T-helper 9 cell (primary cell): ENCODE measurements at regions not wholly inside any gene's neighbourhood (a gene's known extent, or its start where the extent isn't known, plus 50 kb on each side); places are given as distances from the start of the nearest gene placed in this dataset.
"Not testable (repeated sequence)": the region's sequence is repeated elsewhere in the genome, so short reads cannot be mapped to it uniquely, and the experiment has no call there.

Experiments used
- DNase-seq: peaks from one replicate; pipeline ENCODE4 v3.0.0-alpha.2; 2020

DNA sequence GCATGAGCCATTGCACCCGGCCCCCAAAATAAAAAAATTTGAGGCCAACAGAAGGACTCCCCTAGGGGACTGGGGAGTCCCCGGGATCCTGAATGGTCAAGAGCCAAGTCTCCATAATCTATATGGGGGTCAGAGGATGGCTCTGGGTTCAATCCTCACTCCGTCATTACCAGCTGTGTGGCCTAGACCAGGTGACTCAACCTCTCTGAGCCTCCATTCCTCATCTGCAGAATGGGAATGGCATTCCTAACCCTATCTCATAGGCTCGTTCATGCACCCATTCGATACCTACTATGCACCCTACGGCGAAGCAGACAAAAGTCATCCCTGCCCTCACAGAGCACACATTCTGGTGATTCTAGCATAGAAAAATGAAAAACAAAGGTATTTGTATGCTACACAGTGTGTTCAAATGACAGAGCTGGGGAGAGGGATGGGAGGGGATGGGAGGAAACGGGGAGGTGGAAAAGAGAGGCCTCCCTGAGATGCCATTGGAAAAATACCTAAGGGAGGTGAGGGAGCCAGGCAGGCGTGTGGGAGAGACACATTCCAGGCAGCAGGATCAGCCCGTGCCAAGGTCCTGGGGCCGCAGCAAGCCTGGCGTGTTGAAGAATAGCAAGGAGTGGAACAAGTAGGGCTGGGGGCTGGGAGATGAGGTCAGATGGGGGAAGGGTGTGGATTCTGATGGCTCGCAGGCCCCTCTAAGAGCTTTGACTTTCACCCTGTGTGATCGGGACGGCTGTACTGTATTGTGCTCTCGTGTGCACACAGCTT is 71.2 kb downstream of the RMI2 start:
- DNase-seq = no peak

DNA sequence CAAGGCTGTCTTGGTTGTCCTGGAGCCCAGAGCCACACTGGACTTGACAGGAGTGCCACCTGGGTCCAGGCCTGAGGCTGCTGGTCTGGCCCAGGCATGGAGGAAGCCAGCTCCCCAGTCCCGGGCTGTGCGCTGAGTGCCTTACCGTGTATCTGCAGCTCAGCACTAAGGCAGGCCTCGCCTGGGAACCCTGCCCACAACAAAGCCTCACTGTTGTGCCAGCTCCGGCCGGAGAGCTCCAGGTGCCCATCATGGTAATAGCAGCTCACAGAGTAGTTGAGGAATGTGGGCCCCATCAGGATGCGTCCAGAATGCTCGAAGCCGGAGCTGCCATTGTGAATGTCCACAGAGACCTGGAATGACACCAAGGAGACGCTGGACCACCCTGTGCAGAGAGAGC is 72.2 kb downstream of the RMI2 start:
- no peak for DNase-seq

DNA sequence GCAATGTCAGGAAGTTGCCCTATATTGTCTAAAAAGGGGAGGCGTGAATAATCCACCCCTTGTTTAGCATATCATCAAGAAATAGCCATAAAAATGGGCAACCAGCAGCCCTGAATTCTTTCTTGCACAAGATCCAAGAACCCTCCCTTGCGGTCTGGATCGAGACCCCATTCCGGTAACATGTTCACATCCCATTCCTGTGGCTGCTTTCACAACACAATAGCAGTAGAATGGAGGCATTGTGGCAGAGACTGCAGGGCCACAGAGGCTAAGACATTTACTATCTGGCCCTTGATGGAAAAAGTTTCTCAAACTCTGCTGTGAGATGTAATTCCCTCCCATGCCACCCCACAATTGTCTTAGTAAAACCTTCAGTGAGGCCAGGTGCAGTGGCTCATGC is 73.2 kb downstream of the RMI2 start:
- DNase-seq = no peak

DNA sequence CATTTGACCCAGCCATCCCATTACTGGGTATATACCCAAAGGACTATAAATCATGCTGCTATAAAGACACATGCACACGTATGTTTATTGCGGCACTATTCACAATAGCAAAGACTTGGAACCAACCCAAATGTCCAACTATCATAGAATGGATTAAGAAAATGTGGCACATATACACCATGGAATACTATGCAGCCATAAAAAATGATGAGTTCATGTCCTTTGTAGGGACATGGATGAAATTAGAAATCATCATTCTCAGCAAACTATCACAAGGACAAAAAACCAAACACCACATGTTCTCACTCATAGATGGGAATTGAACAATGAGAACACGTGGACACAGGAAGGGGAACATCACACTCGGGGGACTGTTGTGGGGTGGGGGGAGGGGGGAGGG is 74.8 kb downstream of the RMI2 start:
- DNase-seq = not testable (repeated sequence)

GRCh38 chr16:11420895-11421294 is 75.6 kb downstream of the RMI2 start:
- DNase-seq = no peak

- no peak for DNase-seq
Measured at GRCh38 chr16:11422381-11423314, 77.4 kb downstream of the RMI2 start.

GRCh38 chr16:11423315-11424117 is 78.3 kb downstream of the RMI2 start:
- DNase-seq = no peak

GRCh38 chr16:11424118-11424460 is 78.8 kb downstream of the RMI2 start:
- DNase-seq = no peak

DNA sequence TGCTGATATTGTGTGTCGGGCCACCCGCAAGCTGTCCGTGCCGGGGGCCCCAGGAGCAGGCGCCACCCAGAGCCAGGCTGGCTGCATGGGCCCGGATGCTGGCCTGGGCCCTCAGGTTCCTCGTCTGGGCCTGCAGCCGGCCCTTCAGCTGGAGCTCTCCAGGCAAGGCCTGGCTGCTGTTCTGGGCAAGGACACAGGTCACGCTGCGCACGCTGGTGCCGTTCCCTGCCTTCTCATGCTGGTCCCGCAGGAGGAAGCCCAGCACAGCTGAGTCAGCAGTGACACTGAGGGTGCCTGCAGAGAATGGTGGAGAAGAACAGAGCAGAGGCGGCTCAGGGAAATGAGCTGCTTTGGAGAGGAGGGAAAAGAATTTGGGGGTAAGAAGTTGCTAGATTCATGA is 79.9 kb downstream of the RMI2 start:
- DNase-seq = no peak

DNA sequence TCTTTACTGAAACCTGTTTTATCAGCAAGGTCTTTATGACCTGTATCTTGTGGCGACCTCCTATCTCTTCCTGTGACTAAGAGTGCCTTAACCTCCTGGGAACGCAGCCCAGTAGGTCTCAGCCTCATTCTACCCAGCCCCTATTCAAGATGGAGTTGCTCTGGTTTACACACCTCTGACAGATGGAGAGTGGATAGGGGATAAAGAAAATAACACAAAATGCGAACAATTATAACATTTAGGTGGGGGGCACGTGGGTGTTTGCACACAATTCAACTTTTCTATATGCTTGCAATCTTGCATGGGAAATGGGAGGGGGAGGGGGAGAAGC is 83.3 kb downstream of the RMI2 start:
- DNase-seq = no peak

DNA sequence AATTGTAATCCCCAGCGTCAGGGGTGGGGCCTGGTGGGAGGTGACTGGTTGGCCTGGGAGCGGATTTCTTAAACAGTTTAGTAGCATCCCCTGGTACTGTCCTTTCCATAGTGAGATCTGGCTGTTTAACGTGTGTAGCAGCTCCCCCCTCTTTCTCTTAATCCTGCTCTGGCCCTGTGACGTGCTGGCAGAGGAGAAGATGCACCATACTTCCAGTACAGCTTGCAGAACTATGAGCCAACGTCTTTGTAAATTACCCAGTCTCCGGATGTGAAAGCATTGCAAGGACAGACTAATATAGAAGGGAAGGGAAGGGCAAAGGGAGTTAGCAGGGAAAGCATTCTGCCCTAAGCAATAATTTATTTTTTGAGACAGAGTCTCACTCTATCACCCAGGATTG is 83.9 kb downstream of the RMI2 start:
- no peak for DNase-seq

GRCh38 chr16:11429823-11430222 is 84.6 kb downstream of the RMI2 start:
- no peak for DNase-seq

GRCh38 chr16:11430601-11431317 is 85.5 kb downstream of the RMI2 start:
- DNase-seq = no peak

GRCh38 chr16:11431915-11432465 is 86.7 kb downstream of the RMI2 start:
- DNase-seq = no peak

GRCh38 chr16:11432856-11433395 is 87.7 kb downstream of the RMI2 start:
- DNase-seq = no peak

- no peak for DNase-seq
Measured at GRCh38 chr16:11435576-11435975, 90.3 kb downstream of the RMI2 start.

DNA sequence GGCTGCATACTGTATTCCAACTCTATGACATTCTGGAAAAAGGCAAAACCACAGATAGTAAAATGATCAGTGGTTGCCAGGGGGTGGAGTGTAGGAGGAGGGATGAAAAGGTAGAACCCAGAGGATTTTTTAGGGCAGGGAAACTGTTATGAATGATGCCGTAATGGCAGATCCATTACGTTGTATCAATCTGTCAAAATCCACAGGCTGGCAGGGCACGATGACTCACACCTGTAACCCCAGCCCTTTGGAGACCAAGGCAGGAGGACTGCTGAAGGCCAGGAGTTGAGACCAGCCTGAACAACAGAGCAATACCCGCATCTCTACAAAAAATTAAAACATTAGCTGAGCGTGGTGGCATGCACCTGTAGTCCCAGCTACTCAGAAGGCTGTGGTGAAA is 91.8 kb downstream of the RMI2 start:
- no peak for DNase-seq

DNA sequence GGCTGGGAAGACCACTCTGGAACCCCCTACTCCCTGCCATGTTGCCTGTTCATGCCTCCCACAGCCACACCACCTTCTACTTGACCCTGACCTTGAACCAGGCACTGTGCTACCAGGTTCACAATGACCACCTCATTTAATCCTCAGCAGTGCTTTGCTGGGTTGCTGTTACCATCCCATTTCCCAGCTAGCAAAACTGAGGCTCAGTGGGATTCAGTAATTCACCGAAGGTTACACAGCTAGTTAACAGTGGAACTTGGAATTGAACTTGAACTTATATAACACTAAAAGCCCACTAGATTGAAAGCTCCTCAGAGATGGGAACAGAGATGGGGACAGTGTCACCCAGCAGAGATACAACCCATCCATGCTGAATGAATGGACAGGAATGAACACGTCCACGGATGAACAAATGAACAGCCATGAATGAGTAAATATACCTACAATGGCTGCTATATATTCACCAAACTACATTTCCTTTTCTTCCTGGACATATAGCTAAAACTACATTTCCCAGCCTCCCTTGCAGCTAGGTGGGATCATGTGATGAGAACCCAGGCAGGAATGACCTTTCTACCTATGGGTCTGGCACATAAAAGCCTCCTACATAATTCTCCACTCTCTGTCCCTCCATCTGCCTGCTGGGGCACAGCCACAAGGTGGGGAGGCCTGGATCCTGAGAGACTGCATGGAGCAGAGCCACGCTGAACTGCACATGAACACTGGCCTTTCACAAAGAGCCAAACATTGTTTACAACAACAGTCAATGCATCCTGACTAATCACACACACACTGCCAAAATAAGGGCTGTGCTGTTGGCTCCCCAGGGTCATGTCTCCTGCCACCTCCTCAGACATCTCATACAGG is 94.8 kb downstream of the RMI2 start:
- DNase-seq = no peak

GRCh38 chr16:11440657-11441012 is 95.4 kb downstream of the RMI2 start:
- DNase-seq = no peak

DNA sequence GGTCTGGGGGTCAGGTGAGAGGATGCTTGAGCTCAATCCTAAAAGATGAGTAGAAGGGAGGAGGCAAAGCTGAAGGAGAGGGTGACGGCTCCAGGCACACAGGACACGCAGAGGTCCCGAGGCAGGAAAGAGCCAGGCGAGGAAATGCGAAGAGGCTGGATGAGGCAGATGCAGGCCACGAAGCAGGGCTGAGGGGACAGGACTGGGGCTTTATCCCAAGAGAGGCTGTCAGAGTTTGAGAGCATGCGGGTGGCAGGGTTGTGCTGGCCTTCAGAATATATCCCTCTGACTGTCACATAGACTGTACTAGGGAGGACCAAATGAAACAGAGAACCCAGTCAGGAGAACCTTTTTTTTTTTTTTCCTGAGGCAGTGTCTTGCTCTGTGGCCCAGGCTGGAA is 100.2 kb downstream of the RMI2 start:
- DNase-seq = no peak

- no peak for DNase-seq
Measured at GRCh38 chr16:11446566-11447119, 101.4 kb downstream of the RMI2 start.
